ENCODE measurements at regions not wholly inside any gene's neighbourhood (a gene's known extent, or its start where the extent isn't known, plus 50 kb on each side); places are given as distances from the start of the nearest gene placed in this dataset.
"Not testable (repeated sequence)": the region's sequence is repeated elsewhere in the genome, so short reads cannot be mapped to it uniquely, and the experiment has no call there.

DNA sequence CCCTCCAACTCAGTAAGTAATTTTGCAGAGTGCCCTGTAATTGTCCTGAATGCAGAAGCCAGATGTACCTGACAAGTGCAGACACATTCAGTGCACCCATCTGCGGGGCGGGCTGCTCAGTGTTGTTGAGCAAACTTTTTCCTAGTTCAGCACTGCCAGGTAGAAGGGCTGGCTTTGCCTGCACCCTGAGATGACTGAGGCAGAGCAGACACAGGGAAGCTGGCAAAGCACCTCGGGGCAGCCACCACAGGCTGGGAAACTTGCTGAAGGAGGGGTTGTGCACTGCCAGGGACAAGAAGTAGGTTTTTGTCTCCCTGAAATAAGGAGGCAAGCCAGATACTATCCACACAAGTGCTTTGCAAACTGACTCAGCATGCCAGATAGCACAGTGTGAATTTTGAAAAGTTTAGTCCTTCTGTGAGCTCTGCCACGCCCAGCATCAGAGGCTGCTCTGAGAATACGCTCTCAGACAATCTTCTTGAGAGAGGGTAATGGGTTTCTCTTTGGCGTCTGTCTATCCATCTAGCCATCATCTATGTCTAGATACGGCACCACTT, 62.3 kb downstream of the SOWAHC start (continued):
- TF ChIP-seq ZNF24 (tag by site-specific recombination; IDR thresholded peaks at IDR 0.05) (no peak), ZNF169 (tag by site-specific recombination; IDR thresholded peaks at IDR 0.05) (no peak), ZNF623 (tag by site-specific recombination; IDR thresholded peaks at IDR 0.05) (no peak), ZNF596 (tag by site-specific recombination; IDR thresholded peaks at IDR 0.05) (no peak), ZBTB7A (tag by site-specific recombination; IDR thresholded peaks at IDR 0.05; ENCODE audit: low read depth) (no peak), ZNF155 (tag by site-specific recombination; IDR thresholded peaks at IDR 0.05) (no peak), ZNF600 (tag by site-specific recombination; IDR thresholded peaks at IDR 0.05) (no peak), SCRT2 (tag by site-specific recombination; IDR thresholded peaks at IDR 0.05) (no peak), ZNF664 (tag by site-specific recombination; IDR thresholded peaks at IDR 0.05) (no peak), ZNF530 (tag by site-specific recombination; IDR thresholded peaks at IDR 0.05; ENCODE audit: low read depth) (no peak), ZNF426 (tag by site-specific recombination; IDR thresholded peaks at IDR 0.05) (no peak)

DNA sequence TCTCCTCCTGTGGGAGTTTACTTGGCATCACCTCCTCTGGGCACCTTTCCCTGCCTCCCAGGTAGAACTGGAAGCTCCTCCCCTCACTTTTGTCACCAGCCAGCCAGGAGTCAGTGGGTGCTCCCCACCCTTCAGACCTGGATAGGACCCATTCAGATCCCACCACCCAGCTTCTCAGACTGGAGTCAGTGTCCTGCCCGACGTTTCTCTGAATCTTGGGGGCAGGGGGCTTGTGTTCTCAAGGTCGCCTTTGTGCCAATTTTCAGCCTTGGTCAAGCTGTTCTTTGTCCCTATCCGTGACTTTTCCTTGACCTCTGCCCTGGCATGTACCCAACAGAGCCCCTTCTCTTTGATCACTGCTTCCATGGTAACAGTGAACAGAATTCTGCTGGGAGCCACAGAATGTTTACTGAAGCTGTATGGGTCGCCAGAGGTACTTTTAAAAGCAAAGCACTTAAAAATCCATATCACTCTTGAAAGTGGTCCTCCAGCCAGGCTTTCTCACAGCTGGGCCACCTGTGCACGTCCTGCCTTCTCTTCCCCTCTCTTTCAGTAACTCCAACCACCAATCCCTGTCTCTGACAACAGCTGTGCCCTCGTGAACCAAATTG, 63.1 kb downstream of the SOWAHC start:
- H3K36me3 ChIP-seq (ENCODE audit: control insufficient read depth in 2 of 2, insufficient read depth in 1 of 2, low read length in 2 of 2); H3K27ac ChIP-seq (ENCODE audit: extremely low read depth, low read depth, low read length); H3K9me3 ChIP-seq (ENCODE audit: control insufficient read depth, insufficient read depth, low read depth, low read length); H3K4me1 ChIP-seq (ENCODE audit: control insufficient read depth, insufficient read depth, low read length); CTCF ChIA-PET; H3K4me3 ChIP-seq (ENCODE audit: low read depth, low read length): not testable (repeated sequence)
- POLR2A ChIA-PET = interaction anchor here (1.2 kb wide), 1 partner anchor 63 kb away, joined by 3 read pairs; the partner anchor contains the start of gene SOWAHC

DNA sequence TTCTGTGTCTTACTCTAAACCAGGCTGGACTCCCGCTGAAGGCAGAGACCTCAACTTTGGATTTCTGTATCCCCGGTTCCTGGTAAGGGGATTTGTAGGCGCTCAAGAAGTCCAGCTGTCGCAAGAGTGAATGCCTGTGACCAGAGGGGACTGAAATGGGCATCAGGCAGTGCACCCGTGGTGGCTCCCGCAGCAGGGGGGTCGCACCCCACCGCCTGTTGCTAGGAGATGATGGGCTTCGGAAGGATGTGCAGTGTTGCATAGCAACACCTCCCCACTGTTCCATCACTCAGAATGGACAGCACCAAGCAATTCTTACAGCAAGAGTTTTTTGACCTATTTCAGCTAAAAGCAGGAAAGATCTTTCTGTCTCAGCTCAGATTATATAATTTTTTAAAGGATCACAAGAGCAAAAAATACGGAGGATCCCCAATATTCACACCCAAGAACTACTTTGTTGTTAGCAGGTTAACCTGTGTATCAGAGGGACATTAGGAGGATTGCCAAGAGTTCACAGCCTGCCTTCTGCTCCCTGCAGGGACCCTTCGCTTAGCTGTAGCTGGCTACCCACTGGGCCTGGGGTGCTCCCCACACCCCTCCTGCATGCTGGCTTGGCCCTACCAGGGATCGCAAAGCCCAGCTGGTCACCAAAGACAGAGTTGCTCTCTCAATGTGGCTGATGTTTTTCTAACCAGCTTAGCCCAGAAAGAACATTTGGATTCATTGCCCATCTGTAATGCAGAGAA, 63.8 kb downstream of the SOWAHC start:
- POLR2A ChIA-PET = no interaction called here
- CTCF ChIA-PET = no interaction called here

DNA sequence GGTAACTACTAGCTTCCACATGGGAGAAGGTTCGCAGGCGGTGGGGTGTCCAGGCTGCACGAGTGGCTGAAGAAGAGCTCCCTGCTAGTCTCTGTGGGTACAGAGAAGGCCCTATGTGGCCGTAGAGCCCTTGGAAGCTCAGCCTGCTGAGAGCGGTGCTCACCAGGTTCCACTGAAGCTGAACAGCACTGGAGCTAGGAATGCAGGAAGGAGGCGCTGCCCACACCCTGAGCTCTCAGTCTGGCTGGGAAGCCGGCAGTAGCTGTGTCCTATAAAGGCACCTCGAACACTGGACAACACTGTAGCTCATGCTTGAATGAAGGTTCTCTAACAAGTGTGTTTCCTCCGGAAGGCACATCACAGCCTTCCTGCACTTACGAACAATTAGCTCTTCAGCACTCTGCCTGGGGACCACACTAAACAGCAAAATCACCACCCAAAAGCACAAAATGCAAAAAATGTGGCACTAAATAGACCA, 64.6 kb downstream of the SOWAHC start:
- H3K36me3 ChIP-seq (ENCODE audit: control insufficient read depth in 2 of 2, insufficient read depth in 1 of 2, low read length in 2 of 2); POLR2A ChIA-PET; H3K4me3 ChIP-seq (ENCODE audit: low read depth, low read length); H3K27ac ChIP-seq (ENCODE audit: extremely low read depth, low read depth, low read length); H3K9me3 ChIP-seq (ENCODE audit: control insufficient read depth, insufficient read depth, low read depth, low read length); CTCF ChIA-PET; H3K4me1 ChIP-seq (ENCODE audit: control insufficient read depth, insufficient read depth, low read length): not testable (repeated sequence)

More for the DNA sequence above, 63.8 kb downstream of the SOWAHC start:
- H3K4me1 ChIP-seq (ENCODE audit: control insufficient read depth, insufficient read depth, low read length) = no peaks in the 10 kb centered on the region
- H3K27ac ChIP-seq (ENCODE audit: extremely low read depth, low read depth, low read length) = no peak overlapping the region
- TF ChIP-seq ZFP3 (tag by site-specific recombination; IDR thresholded peaks at IDR 0.05; ENCODE audit: low read depth) (no peak), ZNF174 (tag by site-specific recombination; IDR thresholded peaks at IDR 0.05) (no peak), ZIC2 (tag by site-specific recombination; IDR thresholded peaks at IDR 0.05) (peak; percentile 52; the same call in 1 of the 2 replicates)
- TF ChIP-seq, protein P1, sequence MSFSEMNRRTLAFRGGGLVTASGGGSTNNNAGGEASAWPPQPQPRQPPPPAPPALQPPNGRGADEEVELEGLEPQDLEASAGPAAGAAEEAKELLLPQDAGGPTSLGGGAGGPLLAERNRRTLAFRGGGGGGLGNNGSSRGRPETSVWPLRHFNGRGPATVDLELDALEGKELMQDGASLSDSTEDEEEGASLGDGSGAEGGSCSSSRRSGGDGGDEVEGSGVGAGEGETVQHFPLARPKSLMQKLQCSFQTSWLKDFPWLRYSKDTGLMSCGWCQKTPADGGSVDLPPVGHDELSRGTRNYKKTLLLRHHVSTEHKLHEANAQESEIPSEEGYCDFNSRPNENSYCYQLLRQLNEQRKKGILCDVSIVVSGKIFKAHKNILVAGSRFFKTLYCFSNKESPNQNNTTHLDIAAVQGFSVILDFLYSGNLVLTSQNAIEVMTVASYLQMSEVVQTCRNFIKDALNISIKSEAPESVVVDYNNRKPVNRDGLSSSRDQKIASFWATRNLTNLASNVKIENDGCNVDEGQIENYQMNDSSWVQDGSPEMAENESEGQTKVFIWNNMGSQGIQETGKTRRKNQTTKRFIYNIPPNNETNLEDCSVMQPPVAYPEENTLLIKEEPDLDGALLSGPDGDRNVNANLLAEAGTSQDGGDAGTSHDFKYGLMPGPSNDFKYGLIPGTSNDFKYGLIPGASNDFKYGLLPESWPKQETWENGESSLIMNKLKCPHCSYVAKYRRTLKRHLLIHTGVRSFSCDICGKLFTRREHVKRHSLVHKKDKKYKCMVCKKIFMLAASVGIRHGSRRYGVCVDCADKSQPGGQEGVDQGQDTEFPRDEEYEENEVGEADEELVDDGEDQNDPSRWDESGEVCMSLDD (tag by site-specific recombination; IDR thresholded peaks at IDR 0.05) = no peak
- H3K9me3 ChIP-seq (ENCODE audit: control insufficient read depth, insufficient read depth, low read depth, low read length) = no peaks in the 10 kb centered on the region
- H3K4me3 ChIP-seq (ENCODE audit: low read depth, low read length) = no peak overlapping the region
- no peaks in the 10 kb centered on the region for H3K36me3 ChIP-seq (ENCODE audit: control insufficient read depth in 2 of 2, insufficient read depth in 1 of 2, low read length in 2 of 2)

Measured in HEK293 (cell line).